IMR-90 (cell line): ENCODE measurements at regions not wholly inside any gene's neighbourhood (a gene's known extent, or its start where the extent isn't known, plus 50 kb on each side); places are given as distances from the start of the nearest gene placed in this dataset.

ENCODE experiments used
- ATAC-seq: fragments of 200-7000 bp; cut with Tn5 transposase; 2 replicates; pipeline ENCODE4 v1.9.1; 2020; ENCODE audit warnings: low read depth, mild to moderate bottlenecking, moderate library complexity
- BruUV-seq: library from RNA; stranded (reverse); fragments of 400-500 nt; replicated peaks from 2 replicates; lab custom pipeline; 2021; lab: Mats Ljungman, UMichigan
- CTCF ChIA-PET: fragments of 300-600 bp; formaldehyde crosslinking; extraction: SDS; loops from one replicate; lab custom pipeline; 2021; ENCODE audit warnings: antibody characterized with exemption; lab: Yijun Ruan, JAX
- POLR2A ChIA-PET: fragments of 300-600 bp; sonication (Branson Sonifier 250); formaldehyde crosslinking; loops from one replicate; lab custom pipeline; 2022; ENCODE audit warnings: antibody characterized with exemption; ENCODE audit not compliant: unreplicated experiment; lab: Charles Lee
- DNase-seq: peaks from one replicate; pipeline ENCODE4 v3.0.0; 2013
- H2AFZ ChIP-seq: replicated peaks from 2 replicates; pipeline ENCODE3; 2013; ENCODE audit warnings: low read length, mild to moderate bottlenecking; ENCODE audit not compliant: poor library complexity
- H2AK5ac ChIP-seq: 2 replicates; pipeline ENCODE4 v1.6.1; 2013; ENCODE audit warnings: low read depth, low read length, inconsistent platforms
- H2AK9ac ChIP-seq: replicated peaks from 2 replicates; pipeline ENCODE3; 2013; ENCODE audit warnings: mild to moderate bottlenecking, low read depth, low read length, moderate library complexity; ENCODE audit not compliant: poor library complexity
- H2BK120ac ChIP-seq: 2 replicates; pipeline ENCODE4 v1.6.1; 2013; ENCODE audit warnings: low read depth, low read length, inconsistent platforms
- H2BK15ac ChIP-seq: 3 replicates; pipeline ENCODE4 v1.6.1; 2013; ENCODE audit warnings: low read depth, low read length, inconsistent platforms
- H2BK20ac ChIP-seq: 2 replicates; pipeline ENCODE4 v1.6.1; 2013; ENCODE audit warnings: low read depth, mild to moderate bottlenecking, inconsistent platforms, low read length, moderate library complexity
- H2BK5ac ChIP-seq: 2 replicates; pipeline ENCODE4 v1.6.1; 2013; ENCODE audit warnings: mild to moderate bottlenecking, low read depth, low read length, inconsistent platforms; ENCODE audit not compliant: poor library complexity, severe bottlenecking
- H3K14ac ChIP-seq: replicated peaks from 2 replicates; pipeline ENCODE4 v1.6.1; 2013; ENCODE audit warnings: low read depth, low read length, inconsistent platforms
- H3K18ac ChIP-seq: 2 replicates; pipeline ENCODE4 v1.6.1; 2013; ENCODE audit warnings: low read depth, low read length, control low read depth
- H3K23ac ChIP-seq: 2 replicates; pipeline ENCODE4 v1.6.1; 2013; ENCODE audit warnings: low read depth, low read length, inconsistent platforms
- H3K27ac ChIP-seq: 2 replicates; pipeline ENCODE4 v1.5.1; 2013; ENCODE audit warnings: mild to moderate bottlenecking, control low read depth, low read length; ENCODE audit not compliant: insufficient read depth
- H3K27me3 ChIP-seq: 2 replicates; pipeline ENCODE4 v1.6.1; 2013; ENCODE audit warnings: low read length; ENCODE audit not compliant: control insufficient read depth, insufficient read depth
- H3K36me3 ChIP-seq: 2 replicates; pipeline ENCODE4 v1.6.1; 2013; ENCODE audit warnings: low read length, mixed read lengths; ENCODE audit not compliant: control insufficient read depth, insufficient read depth
- H3K4ac ChIP-seq: 2 replicates; pipeline ENCODE4 v1.6.1; 2013; ENCODE audit warnings: low read depth, low read length, inconsistent platforms
- H3K4me1 ChIP-seq: 2 replicates; pipeline ENCODE4 v1.6.1; 2013; ENCODE audit warnings: low read length, mixed read lengths; ENCODE audit not compliant: control insufficient read depth, insufficient read depth
- H3K4me2 ChIP-seq: 2 replicates; pipeline ENCODE4 v1.6.1; 2013; ENCODE audit warnings: low read depth, mild to moderate bottlenecking, control low read depth, low read length, moderate library complexity
- H3K4me3 ChIP-seq: 2 replicates; pipeline ENCODE4 v1.5.1; 2013; ENCODE audit warnings: low read depth, mild to moderate bottlenecking, control low read depth, low read length, moderate library complexity; ENCODE audit not compliant: insufficient read depth
- H3K56ac ChIP-seq: 2 replicates; pipeline ENCODE4 v1.6.1; 2013; ENCODE audit warnings: low read length, inconsistent platforms; ENCODE audit not compliant: insufficient read depth; ENCODE audit errors: extremely low read depth
- H3K79me1 ChIP-seq, 2 experiments: 2 replicates each; pipeline ENCODE4 v1.6.1; 2013; ENCODE audit warnings: low read length in 2 of 2, inconsistent platforms in 1 of 2, low read depth in 1 of 2
- H3K9ac ChIP-seq: 2 replicates; pipeline ENCODE4 v1.6.1; 2013; ENCODE audit warnings: low read depth, low read length, control low read depth
- H3K9me1 ChIP-seq: 2 replicates; pipeline ENCODE4 v1.6.1; 2013; ENCODE audit warnings: low read length, inconsistent platforms; ENCODE audit not compliant: insufficient read depth
- H3K9me3 ChIP-seq: 2 replicates; pipeline ENCODE4 v1.6.1; 2013; ENCODE audit warnings: low read length; ENCODE audit not compliant: control insufficient read depth, insufficient read depth
- H4K20me1 ChIP-seq: 2 replicates; pipeline ENCODE4 v1.6.1; 2013; ENCODE audit warnings: low read length, inconsistent platforms; ENCODE audit not compliant: insufficient read depth
- H4K5ac ChIP-seq: 2 replicates; pipeline ENCODE4 v1.6.1; 2013; ENCODE audit warnings: mild to moderate bottlenecking, low read depth, low read length, control low read depth
- H4K8ac ChIP-seq, 2 experiments: 2 replicates each; pipeline ENCODE4 v1.6.1; 2013; ENCODE audit warnings: low read depth in 2 of 2, low read length in 2 of 2, control low read depth in 1 of 2, inconsistent platforms in 1 of 2
- H4K91ac ChIP-seq: 2 replicates; pipeline ENCODE4 v1.6.1; 2013; ENCODE audit warnings: low read depth, low read length, inconsistent platforms; ENCODE audit not compliant: insufficient read depth
- MXI1 ChIP-seq: IDR thresholded peaks from 2 replicates; pipeline ENCODE4 v1.6.1; 2012; ENCODE audit warnings: low read depth, mild to moderate bottlenecking, low read length, moderate library complexity, borderline replicate concordance
- POLR2A ChIP-seq: IDR thresholded peaks from 2 replicates; pipeline ENCODE4 v1.6.1; 2012; ENCODE audit warnings: mild to moderate bottlenecking, low read depth, low read length
- RFX5 ChIP-seq: IDR thresholded peaks from 2 replicates; pipeline ENCODE4 v1.8.0; 2012; ENCODE audit warnings: low read depth, mild to moderate bottlenecking, low read length, moderate library complexity
- WGBS, 2 experiments: methylation state at CpG; one replicate each; pipeline versions ENCODE4 v1.1.5 to v1.1.7; 2013; ENCODE audit warnings: missing lambda C conversion rate in 2 of 2; ENCODE audit not compliant: insufficient read length in 1 of 2; ENCODE audit errors: extremely low coverage in 2 of 2; 5-methylcytosine and 5-hydroxymethylcytosine counted together
- dilution Hi-C: fragments of 300-500 bp; cut with HindIII; formaldehyde crosslinking; loops from one replicate; pipeline ENCODE4 v1.14.3; 2018; ENCODE audit warnings: low sequenced_read_pairs; ENCODE audit not compliant: unreplicated experiment
- in situ Hi-C: fragments of 300-500 bp; cut with MboI; formaldehyde crosslinking; loops from 3 replicates; pipeline ENCODE4 v1.14.3; 2019; ENCODE audit warnings: low sequenced_read_pairs, inconsistent platforms, mixed read lengths
- intact Hi-C: fragments of 100-400 bp; cut with micrococcal nuclease; formaldehyde crosslinking; loops from 2 replicates; pipeline ENCODE4 v1.10.0; 2022

DNA sequence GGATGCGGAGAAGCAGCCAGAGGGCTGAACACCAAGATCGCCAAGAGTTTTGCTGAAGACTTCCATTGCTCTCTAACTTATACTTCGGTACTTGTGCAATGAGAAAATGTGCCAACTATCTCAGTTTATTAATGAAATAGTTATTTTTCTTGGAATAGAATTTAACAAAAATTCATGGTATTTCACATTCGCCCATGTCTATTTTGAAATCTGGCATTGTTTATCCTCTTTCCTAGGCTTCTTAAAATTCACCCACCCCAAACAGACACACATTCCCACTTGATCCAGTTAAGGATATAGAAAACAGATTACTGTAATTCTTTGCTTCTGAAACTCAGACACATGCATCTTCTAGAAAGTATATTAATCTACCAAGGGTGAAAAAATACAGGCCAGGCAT lies 56.3 kb upstream of the ADAMTS5 start:
- WGBS, 2 experiments: no CpG with 5 or more reads among the region's 4 CpGs
- H3K14ac ChIP-seq: no peak overlapping the region
- BruUV-seq: no TSS peak

More for the DNA sequence above, 56.3 kb upstream of the ADAMTS5 start:
- Histone ChIP-seq H3K18ac (0 out of 2 replicates have a peak overlapping the region, but pooled peaks have one; percentile 27), H3K9me3 (no peaks in the 10 kb centered on the region), H3K4me1 (peaks cover 2% of the 10 kb centered on the region; the same call in 1 of the 2 replicates), H2AK9ac (no peak overlapping the region), H3K9ac (no peak overlapping the region), H4K20me1 (no peaks in the 10 kb centered on the region), H2BK15ac (no peak overlapping the region; the same call in 2 of the 3 replicates), H2BK5ac (no peak overlapping the region), H2AK5ac (no peak overlapping the region), H3K9me1 (no peaks in the 10 kb centered on the region; the same call in 1 of the 2 replicates), H3K56ac (no peak overlapping the region), H2AFZ (no peak overlapping the region), H3K79me1 (no peaks in the 10 kb centered on the region), H3K4me2 (no peak overlapping the region), H4K91ac (no peak overlapping the region), H3K27ac (peak overlapping the region; percentile 40; the same call in 1 of the 2 replicates), H3K4ac (no peak overlapping the region; the same call in 1 of the 2 replicates), H2BK120ac (peak overlapping the region; percentile 10; the same call in 1 of the 2 replicates), H3K4me3 (no peak overlapping the region), H4K5ac (peak overlapping the region; percentile 67; the same call in 1 of the 2 replicates), H2BK20ac (no peak overlapping the region; the same call in 1 of the 2 replicates), H3K23ac (no peak overlapping the region), H4K8ac (no peak overlapping the region), H3K36me3 (no peaks in the 10 kb centered on the region), H3K27me3 (no peaks in the 10 kb centered on the region)
- intact Hi-C loops: no loop called here
- peak; percentile 14; the same call in 1 of the 2 replicates for ATAC-seq
- no peak for DNase-seq
- ChIA-PET CTCF (no interaction called here), POLR2A (no interaction called here)
- TF ChIP-seq MXI1: no peak
- TF ChIP-seq RFX5: no peak
- TF ChIP-seq POLR2A: no peak
- in situ Hi-C loops: no loop called here
- dilution Hi-C loops: no loop called here
